ENCODE measurements at regions not wholly inside any gene's neighbourhood (a gene's known extent, or its start where the extent isn't known, plus 50 kb on each side); places are given as distances from the start of the nearest gene placed in this dataset.

- H3K27ac ChIP-seq, result no peak overlapping the region
- no peaks in the 10 kb centered on the region for H3K9me3 ChIP-seq
- no peaks in the 10 kb centered on the region for H3K27me3 ChIP-seq
- H3K4me3 ChIP-seq, result no peak overlapping the region
- intact Hi-C loops (cut with DNase I), result no loop called here
- no peak for TF ChIP-seq CTCF (IDR thresholded peaks at IDR 0.05)
- no peak for TF ChIP-seq EP300 (IDR thresholded peaks at IDR 0.05)
- no peak for TF ChIP-seq POLR2AphosphoS5 (IDR thresholded peaks at IDR 0.05)
- no peak for TF ChIP-seq POLR2A (IDR thresholded peaks at IDR 0.05)
- DNase-seq, result no peak
- no peaks in the 10 kb centered on the region for H3K36me3 ChIP-seq
- H3K4me1 ChIP-seq, result no peaks in the 10 kb centered on the region
Observed at GRCh38 chr11:80861193-80861592, 1420.4 kb upstream of the TENM4 start.

GRCh38 chr11:80860632-80861031 is 1419.8 kb upstream of the TENM4 start:
- Histone ChIP-seq H3K27ac (no peak overlapping the region), H3K4me3 (no peak overlapping the region), H3K4me1 (no peaks in the 10 kb centered on the region), H3K27me3 (no peaks in the 10 kb centered on the region), H3K9me3 (no peaks in the 10 kb centered on the region), H3K36me3 (no peaks in the 10 kb centered on the region)
- TF ChIP-seq EP300 (IDR thresholded peaks at IDR 0.05) (no peak), POLR2AphosphoS5 (IDR thresholded peaks at IDR 0.05) (no peak), CTCF (IDR thresholded peaks at IDR 0.05) (no peak), POLR2A (IDR thresholded peaks at IDR 0.05) (no peak)
- no peak for DNase-seq
- intact Hi-C loops (cut with DNase I), result no loop called here

GRCh38 chr11:80856066-80856465 is 1415.2 kb upstream of the TENM4 start:
- H3K4me3 ChIP-seq, result no peak overlapping the region
- no peaks in the 10 kb centered on the region for H3K27me3 ChIP-seq
- H3K36me3 ChIP-seq, result no peaks in the 10 kb centered on the region
- no peak overlapping the region for H3K27ac ChIP-seq
- WGBS, 2 donors, result 63 to 67% methylated on average over 1 of the region's 1 CpG
- intact Hi-C loops (cut with DNase I), result no loop called here
- no peaks in the 10 kb centered on the region for H3K4me1 ChIP-seq
- no peaks in the 10 kb centered on the region for H3K9me3 ChIP-seq
- DNase-seq, result no peak
- TF ChIP-seq POLR2A (IDR thresholded peaks at IDR 0.05), result no peak
- TF ChIP-seq CTCF (IDR thresholded peaks at IDR 0.05), result no peak
- no peak for TF ChIP-seq EP300 (IDR thresholded peaks at IDR 0.05)
- no peak for TF ChIP-seq POLR2AphosphoS5 (IDR thresholded peaks at IDR 0.05)

GRCh38 chr11:80855426-80855825 is 1414.6 kb upstream of the TENM4 start:
- H3K9me3 ChIP-seq, result no peaks in the 10 kb centered on the region
- H3K4me3 ChIP-seq, result no peak overlapping the region
- H3K36me3 ChIP-seq, result no peaks in the 10 kb centered on the region
- TF ChIP-seq POLR2AphosphoS5 (IDR thresholded peaks at IDR 0.05) (no peak), CTCF (IDR thresholded peaks at IDR 0.05) (no peak), POLR2A (IDR thresholded peaks at IDR 0.05) (no peak), EP300 (IDR thresholded peaks at IDR 0.05) (no peak)
- intact Hi-C loops (cut with DNase I), result no loop called here
- no peaks in the 10 kb centered on the region for H3K27me3 ChIP-seq
- DNase-seq, result no peak
- H3K4me1 ChIP-seq, result no peaks in the 10 kb centered on the region
- 87 to 89% methylated on average over 4 of the region's 4 CpGs for WGBS, 2 donors
- H3K27ac ChIP-seq, result no peak overlapping the region

GRCh38 chr11:80849253-80849652 is 1408.4 kb upstream of the TENM4 start:
- Histone ChIP-seq H3K4me3 (no peak overlapping the region), H3K27me3 (no peaks in the 10 kb centered on the region), H3K4me1 (no peaks in the 10 kb centered on the region), H3K36me3 (no peaks in the 10 kb centered on the region), H3K27ac (no peak overlapping the region), H3K9me3 (no peaks in the 10 kb centered on the region)
- DNase-seq, result no peak
- no peak for TF ChIP-seq POLR2A (IDR thresholded peaks at IDR 0.05)
- TF ChIP-seq CTCF (IDR thresholded peaks at IDR 0.05), result no peak
- TF ChIP-seq POLR2AphosphoS5 (IDR thresholded peaks at IDR 0.05), result no peak
- no peak for TF ChIP-seq EP300 (IDR thresholded peaks at IDR 0.05)
- 81 to 88% methylated on average over 3 of the region's 3 CpGs for whole genome bisulfite sequencing, 2 donors
- intact Hi-C loops (cut with DNase I), result no loop called here

Measured in sigmoid colon (tissue), 6 donors.